H1 (cell line): ENCODE measurements at regions not wholly inside any gene's neighbourhood (a gene's known extent, or its start where the extent isn't known, plus 50 kb on each side); places are given as distances from the start of the nearest gene placed in this dataset.

Experiments used
- CTCF ChIP-seq, 3 experiments: IDR thresholded peaks; 1 replicate in 2 of 3; 2 replicates in 1 of 3; pipeline versions ENCODE4 v1.5.1 to v1.6.1; 2011; ENCODE audit warnings: low read length in 3 of 3, mild to moderate bottlenecking in 3 of 3, inconsistent platforms in 2 of 3, low read depth in 1 of 3, moderate library complexity in 1 of 3; ENCODE audit not compliant: insufficient read depth in 1 of 3; ENCODE audit errors: control extremely low read depth in 1 of 3
- GABPA ChIP-seq: IDR thresholded peaks from 2 replicates; pipeline ENCODE4 v1.6.1; 2011; ENCODE audit warnings: mild to moderate bottlenecking, low read length, moderate library complexity, borderline replicate concordance; ENCODE audit not compliant: insufficient read depth
- KDM4A ChIP-seq: IDR thresholded peaks from one replicate; pipeline ENCODE4 v1.7.1; 2012; ENCODE audit warnings: low read depth, mild to moderate bottlenecking, moderate library complexity, low read length, inconsistent platforms; ENCODE audit not compliant: severe bottlenecking
- PHF8 ChIP-seq: fragments of 200-600 bp; sonication (generic); conservative IDR thresholded peaks from 2 replicates; pipeline ENCODE4 v1.7.1; 2012; ENCODE audit warnings: low read depth, mild to moderate bottlenecking, inconsistent platforms, low read length, moderate library complexity
- TCF12 ChIP-seq: IDR thresholded peaks from 2 replicates; pipeline ENCODE4 v1.6.1; 2011; ENCODE audit warnings: low read depth, mild to moderate bottlenecking, low read length

GRCh38 chr16:49022351-49022963 is 259.2 kb downstream of the CBLN1 start (continued):
- TF ChIP-seq CTCF (IDR thresholded peaks at IDR 0.05; ENCODE audit: control extremely low read depth in 1 of 3, insufficient read depth in 1 of 3, low read depth in 1 of 3, low read length in 3 of 3): no peak
- TF ChIP-seq KDM4A: no peak
- no peak for TF ChIP-seq TCF12
- no peak for TF ChIP-seq PHF8
- TF ChIP-seq GABPA: no peak
